Activated B cell treated with CpG ODN at 0.5 μM for 24 hours (primary cell): ENCODE measurements at regions not wholly inside any gene's neighbourhood (a gene's known extent, or its start where the extent isn't known, plus 50 kb on each side); places are given as distances from the start of the nearest gene placed in this dataset.

Experiments used
- ATAC-seq: fragments of 200-7000 bp; cut with Tn5 transposase; one replicate; pipeline ENCODE4 v1.10.0; 2021; ENCODE audit warnings: low read depth, mild to moderate bottlenecking, moderate library complexity
- CTCF ChIA-PET: fragments of 350-600 bp; sonication (Branson Sonifier 250); formaldehyde crosslinking; loops from one replicate; lab custom pipeline; 2021; ENCODE audit warnings: antibody characterized with exemption; lab: Charles Lee
- POLR2A ChIA-PET: fragments of 350-600 bp; sonication (Branson Sonifier 250); formaldehyde crosslinking; loops from one replicate; lab custom pipeline; 2021; ENCODE audit warnings: antibody characterized with exemption; lab: Charles Lee
- DNase-seq: peaks from one replicate; pipeline ENCODE4 v3.0.0; 2022
- H3K27ac Mint-ChIP-seq: one replicate; pipeline ENCODE4 v1.8.0; 2020; ENCODE audit warnings: mixed read lengths
- H3K27me3 Mint-ChIP-seq: one replicate; pipeline ENCODE4 v1.8.0; 2021; ENCODE audit warnings: mixed read lengths
- H3K36me3 Mint-ChIP-seq: one replicate; pipeline ENCODE4 v1.8.0; 2021; ENCODE audit warnings: low read depth, mixed read lengths
- H3K4me1 Mint-ChIP-seq: one replicate; pipeline ENCODE4 v1.8.0; 2021; ENCODE audit warnings: mixed read lengths
- H3K4me3 Mint-ChIP-seq: one replicate; pipeline ENCODE4 v1.8.0; 2020; ENCODE audit warnings: mild to moderate bottlenecking, mixed read lengths
- H3K9me3 Mint-ChIP-seq: one replicate; pipeline ENCODE4 v1.8.0; 2020; ENCODE audit warnings: mixed read lengths
- CTCF ChIP-seq: fragments of 200-600 bp; IDR thresholded peaks from one replicate; pipeline ENCODE4 v1.8.0; 2022; ENCODE audit warnings: antibody characterized with exemption, mild to moderate bottlenecking
- intact Hi-C: fragments of 100-400 bp; cut with micrococcal nuclease; formaldehyde crosslinking; loops from one replicate; pipeline ENCODE4 v1.15.1; 2024

- DNase-seq: no peak
- no peak for ATAC-seq
- Mint-ChIP-seq H3K27ac (no peak overlapping the region), H3K4me3 (peak overlapping the region; percentile 81), H3K27me3 (peaks cover 73% of the 10 kb centered on the region), H3K36me3 (no peaks in the 10 kb centered on the region), H3K4me1 (peaks cover 51% of the 10 kb centered on the region), H3K9me3 (peaks cover 5% of the 10 kb centered on the region)
- ChIA-PET CTCF (interaction anchor here (0.6 to 1.4 kb wide), 5 partner anchors 9 to 703 kb away, joined by 3 to 11 read pairs (median 3); no protein-coding TSS in a partner anchor), POLR2A (interaction anchor here (1.2 to 4.0 kb wide), 3 partner anchors 9 to 35 kb away, joined by 3 to 30 read pairs (median 6); no protein-coding TSS in a partner anchor)
- intact Hi-C loops: loop anchor here (10.0 kb wide), 1 partner anchor 95 kb away; the partner anchor contains the start of gene PRKAB2
- TF ChIP-seq CTCF: no peak
Observed at GRCh38 chr1:147080006-147080661, 92.1 kb downstream of the PRKAB2 start.

- ATAC-seq: no peak
- Mint-ChIP-seq H3K27ac (peak overlapping the region; percentile 22), H3K36me3 (no peaks in the 10 kb centered on the region), H3K4me3 (peak overlapping the region; percentile 81), H3K4me1 (peaks cover 47% of the 10 kb centered on the region), H3K9me3 (peaks cover 5% of the 10 kb centered on the region), H3K27me3 (peaks cover 78% of the 10 kb centered on the region)
- ChIA-PET POLR2A (interaction anchor here (1.2 to 4.0 kb wide), 3 partner anchors 10 to 35 kb away, joined by 3 to 30 read pairs (median 6); no protein-coding TSS in a partner anchor), CTCF (interaction anchor here (1.2 kb wide), 1 partner anchor 8 kb away, joined by 3 read pairs; no protein-coding TSS in a partner anchor)
- DNase-seq: peak; percentile 22
- intact Hi-C loops: loop anchor here (10.0 kb wide), 1 partner anchor 95 kb away; the partner anchor contains the start of gene PRKAB2
- TF ChIP-seq CTCF: no peak
Observed at GRCh38 chr1:147079400-147080005, 92.8 kb downstream of the PRKAB2 start.

GRCh38 chr1:147078606-147079399 lies 93.5 kb downstream of the PRKAB2 start:
- ChIA-PET POLR2A (interaction anchor here (1.2 to 4.0 kb wide), 2 partner anchors 10 to 34 kb away, joined by 3 to 30 read pairs; no protein-coding TSS in a partner anchor), CTCF (no interaction called here)
- peak overlapping the region; percentile 22 for H3K27ac Mint-ChIP-seq
- no peak for TF ChIP-seq CTCF
- intact Hi-C loops: no loop called here
- H3K36me3 Mint-ChIP-seq: no peaks in the 10 kb centered on the region
- ATAC-seq (peak; percentile 20), DNase-seq (peak; percentile 41)
- peaks cover 83% of the 10 kb centered on the region for H3K27me3 Mint-ChIP-seq
- H3K4me1 Mint-ChIP-seq: peaks cover 43% of the 10 kb centered on the region
- H3K4me3 Mint-ChIP-seq: peak overlapping the region; percentile 81
- H3K9me3 Mint-ChIP-seq: peaks cover 5% of the 10 kb centered on the region

GRCh38 chr1:147077936-147078605 lies 94.2 kb downstream of the PRKAB2 start:
- intact Hi-C loops: no loop called here
- Mint-ChIP-seq H3K9me3 (peaks cover 5% of the 10 kb centered on the region), H3K4me1 (peaks cover 48% of the 10 kb centered on the region), H3K4me3 (peak overlapping the region; percentile 41), H3K27ac (no peak overlapping the region), H3K27me3 (peaks cover 82% of the 10 kb centered on the region), H3K36me3 (no peaks in the 10 kb centered on the region)
- TF ChIP-seq CTCF: no peak
- ChIA-PET CTCF (no interaction called here), POLR2A (no interaction called here)
- peak; percentile 25 for DNase-seq
- no peak for ATAC-seq
